AG09309 (cell line): ENCODE measurements at regions not wholly inside any gene's neighbourhood (a gene's known extent, or its start where the extent isn't known, plus 50 kb on each side); places are given as distances from the start of the nearest gene placed in this dataset.
A peak's percentile ranks its signal among the peaks of the same experiment; 100 is the strongest.

Experiments used
- DNase-seq: peaks from one replicate; pipeline ENCODE4 v3.0.0-alpha.2; 2010; ENCODE audit warnings: low read depth
- H3K4me3 ChIP-seq: 2 replicates; pipeline ENCODE4 v1.5.1; 2011; ENCODE audit warnings: mild to moderate bottlenecking, low read depth, low read length, moderate library complexity; ENCODE audit not compliant: control insufficient read depth
- TF ChIP-seq, protein P1 (sequence below): IDR thresholded peaks from 2 replicates; pipeline ENCODE4 v1.5.1; 2011; ENCODE audit warnings: mild to moderate bottlenecking, low read depth, low read length, inconsistent platforms; ENCODE audit not compliant: insufficient read depth, control insufficient read depth; ENCODE audit errors: missing control alignments

DNA sequence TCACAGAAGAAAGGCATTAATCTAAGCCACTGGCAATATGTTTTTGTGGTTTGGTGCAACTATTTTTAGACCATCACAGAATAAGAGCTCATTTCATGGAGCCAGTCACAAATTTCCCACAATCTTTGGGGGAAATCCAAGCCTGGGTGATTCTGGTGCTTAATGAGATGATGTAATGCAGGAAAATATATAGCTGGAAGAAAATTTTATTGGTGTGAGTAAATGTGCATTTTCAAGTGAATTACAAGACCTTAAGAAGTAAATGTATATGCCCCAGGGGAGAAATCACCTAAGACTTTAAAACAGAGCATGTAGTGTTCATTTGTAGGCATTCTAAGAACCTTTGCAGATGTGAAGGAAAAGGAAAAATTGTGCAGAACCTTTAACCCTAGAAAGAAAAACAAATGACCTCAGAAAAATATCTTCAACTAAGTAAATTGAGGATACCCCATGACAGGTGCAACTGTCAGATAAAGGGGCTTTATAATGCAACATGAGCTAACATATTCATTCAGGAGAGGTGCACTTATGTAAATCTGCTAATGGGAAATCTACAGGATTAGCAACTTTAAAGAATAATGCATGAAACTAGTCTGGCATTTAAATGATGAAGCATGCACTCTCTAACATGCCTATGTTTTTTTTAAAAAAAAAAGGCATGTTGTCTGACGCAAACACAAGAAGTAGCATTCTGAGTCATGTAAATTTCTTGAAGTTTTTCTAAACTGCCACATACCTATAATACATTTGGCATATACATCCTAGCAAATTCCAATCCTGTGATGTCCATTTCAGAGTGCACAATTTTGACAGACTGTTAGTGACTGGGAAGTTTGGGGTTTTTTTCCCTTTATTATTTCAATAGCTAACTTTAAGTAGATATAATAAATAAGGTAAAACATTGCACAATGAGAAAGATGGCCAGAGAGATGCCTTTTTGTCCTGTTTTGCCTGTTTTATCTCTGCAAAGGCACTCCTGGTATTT is 105.1 kb downstream of the MEX3B start:
- no peak overlapping the region for H3K4me3 ChIP-seq
- TF ChIP-seq, protein P1, sequence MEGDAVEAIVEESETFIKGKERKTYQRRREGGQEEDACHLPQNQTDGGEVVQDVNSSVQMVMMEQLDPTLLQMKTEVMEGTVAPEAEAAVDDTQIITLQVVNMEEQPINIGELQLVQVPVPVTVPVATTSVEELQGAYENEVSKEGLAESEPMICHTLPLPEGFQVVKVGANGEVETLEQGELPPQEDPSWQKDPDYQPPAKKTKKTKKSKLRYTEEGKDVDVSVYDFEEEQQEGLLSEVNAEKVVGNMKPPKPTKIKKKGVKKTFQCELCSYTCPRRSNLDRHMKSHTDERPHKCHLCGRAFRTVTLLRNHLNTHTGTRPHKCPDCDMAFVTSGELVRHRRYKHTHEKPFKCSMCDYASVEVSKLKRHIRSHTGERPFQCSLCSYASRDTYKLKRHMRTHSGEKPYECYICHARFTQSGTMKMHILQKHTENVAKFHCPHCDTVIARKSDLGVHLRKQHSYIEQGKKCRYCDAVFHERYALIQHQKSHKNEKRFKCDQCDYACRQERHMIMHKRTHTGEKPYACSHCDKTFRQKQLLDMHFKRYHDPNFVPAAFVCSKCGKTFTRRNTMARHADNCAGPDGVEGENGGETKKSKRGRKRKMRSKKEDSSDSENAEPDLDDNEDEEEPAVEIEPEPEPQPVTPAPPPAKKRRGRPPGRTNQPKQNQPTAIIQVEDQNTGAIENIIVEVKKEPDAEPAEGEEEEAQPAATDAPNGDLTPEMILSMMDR: no peak
- peak; percentile 25 for DNase-seq

- TF ChIP-seq, protein P1: peak; percentile 52
- H3K4me3 ChIP-seq: no peak overlapping the region
- DNase-seq: no peak
Observed at GRCh38 chr15:81939604-81940440, 106.0 kb downstream of the MEX3B start.

- no peak overlapping the region for H3K4me3 ChIP-seq
- no peak for DNase-seq
- TF ChIP-seq, protein P1: no peak
Observed at GRCh38 chr15:81937189-81937588, 108.6 kb downstream of the MEX3B start.

DNA sequence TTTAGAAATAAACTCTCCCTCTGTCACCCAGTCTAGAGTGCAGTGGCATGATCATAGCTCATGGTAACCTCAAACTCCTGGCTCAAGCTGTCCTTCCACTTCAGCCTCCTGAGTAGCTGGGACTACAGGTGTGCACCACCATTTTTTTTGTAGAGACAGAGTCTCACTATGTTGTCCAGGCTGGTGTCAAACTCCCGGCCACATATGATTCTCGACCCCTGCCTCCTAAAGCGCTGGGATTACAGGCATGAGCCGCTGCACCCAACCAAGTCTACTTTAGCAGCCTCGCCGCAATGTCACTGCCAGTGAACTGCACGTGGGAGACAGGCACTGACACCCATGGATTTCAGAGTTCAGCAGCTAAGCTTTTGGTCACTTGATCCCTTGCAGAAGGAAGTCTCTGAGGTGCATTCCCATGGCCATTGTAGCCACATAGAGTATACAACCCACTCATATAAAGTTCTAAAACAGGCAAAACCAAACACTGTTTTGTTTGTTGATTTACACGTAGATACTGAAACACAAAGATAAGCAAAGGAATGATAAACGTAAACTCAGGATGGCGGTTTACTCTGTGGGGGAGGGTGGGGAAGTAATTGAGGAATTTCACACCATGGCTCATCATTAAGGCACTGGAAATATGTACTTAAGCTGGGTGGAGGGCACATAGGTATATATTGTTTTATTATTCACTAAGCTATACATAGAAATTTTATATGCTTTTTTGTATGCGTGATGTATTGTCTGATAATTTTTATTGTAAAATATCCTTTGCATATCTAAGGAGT is 115.0 kb downstream of the MEX3B start:
- DNase-seq: no peak
- TF ChIP-seq, protein P1: no peak
- no peak overlapping the region for H3K4me3 ChIP-seq

DNA sequence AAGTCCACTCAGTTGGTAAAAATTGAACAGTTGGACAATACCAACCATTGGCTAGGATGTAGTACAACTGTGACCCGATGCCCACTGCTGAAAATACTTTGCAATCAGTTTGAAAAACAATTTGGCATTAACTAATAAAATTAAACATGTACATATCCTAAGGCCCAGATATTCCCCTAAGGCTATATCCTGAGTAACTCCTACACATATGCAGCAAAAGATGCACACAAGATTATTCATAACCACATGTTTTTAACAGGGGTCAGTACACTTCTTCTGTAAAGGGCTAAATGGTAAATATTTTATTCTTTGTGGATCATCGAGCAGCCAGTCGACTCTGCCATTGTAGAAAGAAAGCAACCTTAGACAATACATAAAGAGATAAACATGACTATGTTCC is 116.3 kb downstream of the MEX3B start:
- TF ChIP-seq, protein P1: no peak
- no peak overlapping the region for H3K4me3 ChIP-seq
- DNase-seq: no peak

- TF ChIP-seq, protein P1: no peak
- H3K4me3 ChIP-seq: no peak overlapping the region
- DNase-seq: no peak
Observed at GRCh38 chr15:81926981-81927380, 118.8 kb downstream of the MEX3B start.
